TTC549 (cell line): ENCODE measurements at regions not wholly inside any gene's neighbourhood (a gene's known extent, or its start where the extent isn't known, plus 50 kb on each side); places are given as distances from the start of the nearest gene placed in this dataset.
"Not testable (repeated sequence)": the region's sequence is repeated elsewhere in the genome, so short reads cannot be mapped to it uniquely, and the experiment has no call there.

Experiments used
- FAIRE-seq: peaks from 2 replicates; lab custom pipeline; 2012; peaks lifted over from hg19 to GRCh38; lab: Jason Lieb, UNC

DNA sequence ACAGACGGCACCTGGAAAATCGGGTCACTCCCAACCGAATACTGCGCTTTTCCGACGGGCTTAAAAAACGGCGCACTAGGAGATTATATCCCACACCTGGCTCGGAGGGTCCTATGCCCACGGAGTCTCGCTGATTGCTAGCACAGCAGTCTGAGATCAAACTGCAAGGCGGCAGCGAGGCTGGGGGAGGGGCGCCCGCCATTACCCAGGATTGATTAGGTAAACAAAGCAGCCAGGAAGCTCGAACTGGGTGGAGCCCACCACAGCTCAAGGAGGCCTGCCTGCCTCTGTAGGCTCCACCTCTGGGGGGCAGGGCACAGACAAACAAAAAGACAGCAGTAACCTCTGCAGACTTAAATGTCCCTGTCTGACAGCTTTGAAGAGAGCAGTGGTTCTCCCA lies 64.5 kb downstream of the SLC30A10 start:
- FAIRE-seq = not testable (repeated sequence)

DNA sequence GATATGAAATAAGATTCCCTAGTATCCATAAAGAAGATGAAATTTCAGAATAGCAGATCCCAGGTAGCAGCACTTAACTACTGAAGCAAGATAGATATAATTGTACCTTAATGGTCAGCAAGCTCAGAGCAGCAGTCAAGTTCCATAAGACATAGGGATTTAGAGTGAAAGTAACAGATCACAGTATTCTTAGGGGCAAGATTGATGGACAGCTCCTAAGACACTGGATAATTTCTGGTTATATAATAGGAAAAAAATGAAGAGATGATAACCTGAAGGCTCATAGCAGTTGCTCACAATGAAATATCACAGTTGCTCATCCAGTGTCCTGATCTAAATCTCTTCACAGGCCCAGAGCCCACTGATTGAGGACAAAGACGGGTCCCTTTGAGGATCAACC lies 66.0 kb downstream of the SLC30A10 start:
- no peak for FAIRE-seq

DNA sequence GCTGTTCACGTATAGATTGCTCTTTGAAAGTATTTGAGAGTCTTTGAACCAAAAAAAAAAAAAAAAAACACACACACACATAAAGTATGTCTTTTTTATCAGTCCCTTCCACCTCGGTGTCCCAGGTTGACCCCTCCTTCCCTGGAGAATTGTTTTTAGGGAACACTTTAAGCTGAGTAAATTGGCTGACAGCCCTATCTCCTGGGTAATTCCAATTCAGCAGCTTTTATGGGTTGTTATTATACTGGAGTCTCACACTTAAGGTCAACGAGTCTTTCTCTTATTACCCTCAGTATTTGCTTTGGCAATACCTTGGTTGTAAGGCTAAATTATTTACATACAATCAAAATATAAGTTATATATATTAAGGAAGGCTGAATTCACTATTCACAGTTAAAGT lies 69.4 kb downstream of the SLC30A10 start:
- FAIRE-seq = no peak

DNA sequence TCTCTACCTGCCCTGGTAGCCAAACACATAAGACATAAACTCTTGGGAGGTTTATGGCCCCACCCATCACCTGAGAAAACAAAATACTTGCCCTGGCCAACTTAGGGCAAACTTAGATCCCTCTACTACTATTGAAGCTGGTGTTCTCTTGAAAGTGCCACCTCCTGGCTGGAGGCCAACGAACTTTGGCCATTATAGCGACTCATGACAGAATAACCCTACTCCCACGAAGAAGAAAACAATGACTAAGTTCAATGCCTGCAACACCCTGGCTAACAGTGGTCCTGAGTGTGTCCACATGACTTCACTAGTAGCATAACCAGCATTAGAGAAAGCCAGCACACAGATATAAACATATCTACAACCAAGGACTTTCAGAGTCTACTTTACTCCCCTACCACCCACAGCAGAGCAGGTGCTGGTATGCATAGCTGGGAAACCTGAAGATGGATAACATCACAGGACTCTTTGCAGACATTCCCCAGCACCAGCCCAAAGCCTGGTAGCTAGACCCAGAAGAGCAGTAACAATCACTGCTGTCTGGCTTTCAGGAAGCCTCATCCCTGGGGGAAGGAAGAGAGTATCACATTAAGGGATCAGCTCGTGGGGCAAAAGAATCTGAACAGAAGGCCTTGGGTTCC lies 81.0 kb downstream of the SLC30A10 start:
- FAIRE-seq = no peak

DNA sequence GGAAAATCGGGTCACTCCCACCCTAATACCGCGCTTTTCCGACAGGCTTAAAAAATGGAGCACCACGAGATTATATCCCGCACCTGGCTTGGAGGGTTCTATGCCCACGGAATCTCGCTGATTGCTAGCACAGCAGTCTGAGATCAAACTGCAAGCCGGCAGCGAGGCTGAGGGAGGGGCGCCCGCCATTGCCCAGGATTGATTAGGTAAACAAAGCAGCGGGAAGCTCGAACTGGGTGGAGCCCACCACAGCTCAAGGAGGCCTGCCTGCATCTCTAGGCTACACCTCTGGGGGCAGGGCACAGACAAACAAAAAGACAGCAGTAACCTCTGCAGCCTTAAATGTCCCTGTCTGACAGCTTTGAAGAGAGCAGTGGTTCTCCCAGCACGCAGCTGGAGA lies 88.8 kb downstream of the SLC30A10 start:
- FAIRE-seq = not testable (repeated sequence)

DNA sequence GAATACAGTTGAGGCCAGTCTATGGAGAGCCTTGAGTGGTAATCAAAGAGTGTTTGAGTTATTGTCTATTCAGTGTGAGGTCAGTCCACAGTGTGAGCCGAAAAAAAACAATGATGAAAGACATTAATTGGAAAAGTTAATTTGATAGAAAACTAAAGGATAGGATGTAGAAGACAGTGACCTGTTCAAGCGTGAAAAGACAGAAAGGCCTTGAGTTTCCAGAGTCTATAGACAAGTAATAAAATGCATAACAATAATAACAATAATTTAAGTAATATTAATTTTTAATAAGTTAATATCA lies 90.4 kb downstream of the SLC30A10 start:
- FAIRE-seq = no peak

DNA sequence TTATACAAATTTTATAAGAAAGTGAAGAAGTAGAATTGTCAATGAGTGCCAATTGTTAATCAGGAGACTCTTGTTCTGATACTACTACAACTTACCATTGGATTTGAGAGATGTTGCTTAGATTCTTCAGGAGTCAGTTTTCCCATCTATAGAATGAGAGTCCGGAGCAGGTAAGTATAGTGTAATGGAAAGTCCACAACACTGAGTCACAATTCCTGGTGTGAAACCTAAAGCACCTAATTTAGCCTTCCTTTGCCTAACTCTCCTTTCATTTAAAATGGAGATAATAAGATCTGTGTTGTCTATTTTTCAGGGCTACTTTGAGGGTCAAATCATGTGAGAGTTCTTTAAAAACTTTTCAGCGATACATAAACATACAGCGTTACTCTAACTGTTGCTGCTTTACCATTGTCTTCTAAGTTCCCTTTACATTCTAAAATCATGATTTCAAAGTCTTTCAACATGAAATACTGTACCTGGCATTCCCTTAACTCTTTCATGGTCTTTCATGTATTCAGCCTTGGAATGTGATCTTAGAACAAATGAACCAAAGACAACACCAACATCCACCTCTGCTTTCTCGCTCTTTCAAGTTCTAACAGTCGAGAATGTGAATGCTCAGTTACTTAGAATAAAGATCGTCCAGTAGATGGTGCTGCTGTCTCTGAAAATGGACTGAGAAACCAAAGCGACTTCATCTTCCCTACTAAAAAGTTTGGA lies 90.9 kb downstream of the SLC30A10 start:
- peak; percentile 96 for FAIRE-seq

DNA sequence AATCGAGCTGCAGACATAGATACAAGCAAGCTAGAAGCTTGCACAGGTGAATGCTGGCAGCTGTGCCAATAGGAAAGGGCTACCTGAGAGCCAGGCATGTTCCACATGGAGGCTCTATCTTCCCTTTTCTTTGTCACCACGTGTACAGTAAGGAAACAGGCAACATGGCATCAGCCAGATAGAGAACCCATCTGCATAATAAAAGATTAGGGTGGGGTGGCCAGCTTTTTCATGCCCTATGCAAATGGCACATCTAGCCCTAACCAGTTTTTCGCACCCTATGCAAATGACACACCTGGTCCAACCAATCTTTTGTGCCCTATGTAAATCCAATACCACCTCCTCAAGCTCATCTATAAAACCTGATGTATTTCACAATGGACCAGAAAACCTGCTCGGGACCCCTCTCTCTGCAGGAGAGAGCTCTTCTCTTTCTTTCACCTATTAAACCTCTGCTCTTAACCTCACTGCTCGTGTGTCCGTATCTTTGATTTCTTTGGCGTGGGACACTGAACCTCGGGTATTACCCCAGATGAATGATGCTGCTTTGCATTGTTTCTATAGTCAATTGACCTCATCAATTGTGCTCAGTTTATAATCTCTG lies 93.9 kb downstream of the SLC30A10 start:
- no peak for FAIRE-seq

DNA sequence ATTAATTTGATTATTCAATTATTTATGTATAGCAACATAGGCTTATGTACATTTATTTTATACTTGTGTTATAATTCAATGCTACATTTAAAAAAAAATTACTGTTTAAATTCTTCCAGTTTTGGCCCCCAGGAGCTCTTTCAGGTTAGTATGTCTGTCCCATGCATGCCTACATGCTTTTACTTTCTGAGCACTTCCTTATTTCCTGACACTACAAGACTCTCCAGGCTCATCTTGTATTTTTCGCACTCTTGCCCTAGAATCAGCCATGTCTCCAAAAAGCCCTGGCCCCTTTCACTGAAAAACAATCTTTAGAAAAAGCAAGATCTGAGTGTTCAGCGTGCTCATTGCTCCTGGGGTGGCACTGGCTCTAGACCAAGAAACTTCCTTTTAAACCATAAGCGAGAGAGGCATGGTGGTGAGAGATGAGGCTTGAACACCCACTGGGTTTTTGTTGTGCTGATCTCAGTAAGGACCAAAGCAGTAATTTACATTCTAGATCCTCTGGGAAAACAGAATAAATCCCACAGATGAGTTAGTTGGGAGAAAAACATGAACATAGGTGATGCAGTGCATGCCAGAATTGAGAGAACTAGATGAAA lies 95.0 kb downstream of the SLC30A10 start:
- no peak for FAIRE-seq

DNA sequence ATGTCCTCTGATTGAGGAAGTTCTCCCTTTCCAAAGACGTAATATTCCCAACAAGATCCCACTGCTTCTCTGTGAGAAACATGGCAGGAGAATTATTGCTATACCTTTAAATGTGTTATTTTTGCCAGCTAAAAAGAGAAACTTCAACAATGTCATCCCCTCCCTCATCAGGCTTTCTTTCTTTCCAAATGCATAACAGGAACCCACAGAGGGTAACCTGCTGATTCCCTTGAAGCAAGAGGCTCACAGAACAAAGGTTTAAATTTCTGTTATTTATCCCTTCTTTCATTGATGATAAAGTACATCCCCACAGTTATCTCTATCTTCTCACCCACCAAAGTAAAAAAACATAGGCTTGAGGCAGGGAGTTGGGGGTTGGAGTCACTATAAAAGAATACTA lies 102.1 kb downstream of the SLC30A10 start:
- FAIRE-seq = no peak

DNA sequence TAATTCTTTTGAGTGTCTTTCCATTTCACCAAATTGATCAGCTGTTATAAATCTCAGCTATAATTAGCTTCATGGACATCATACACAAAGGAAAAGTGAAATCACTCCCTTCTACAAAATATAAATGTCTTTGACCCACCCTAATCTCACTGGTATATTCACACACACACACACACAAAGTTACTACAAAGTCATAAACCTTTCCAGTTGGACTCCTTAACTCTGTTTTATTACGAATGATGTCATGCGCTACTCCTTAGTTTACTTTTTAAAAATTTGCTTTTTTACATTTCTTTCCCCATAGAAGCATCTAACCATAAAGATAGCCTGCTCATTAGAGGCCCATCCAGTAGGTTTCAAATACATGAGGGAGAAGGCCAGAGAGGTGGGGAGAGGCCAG lies 103.0 kb downstream of the SLC30A10 start:
- no peak for FAIRE-seq

DNA sequence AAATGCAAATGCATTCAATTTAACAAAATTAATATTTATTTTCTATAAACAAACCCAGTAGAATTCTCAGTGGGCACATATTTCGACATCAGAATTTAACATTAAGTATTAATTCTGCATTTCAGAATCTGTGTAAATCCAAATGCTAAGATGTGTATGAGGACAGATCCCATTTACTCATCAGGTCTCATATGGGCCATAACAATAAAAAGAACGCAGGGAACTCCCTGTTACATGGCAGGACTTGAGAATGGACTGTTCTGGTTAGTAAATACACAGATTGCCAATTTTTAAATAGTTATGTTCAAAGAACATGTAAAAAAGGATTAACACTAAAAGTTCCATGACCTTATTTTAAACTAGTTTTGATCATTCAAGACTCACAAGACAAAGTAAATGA lies 104.0 kb downstream of the SLC30A10 start:
- FAIRE-seq = no peak

DNA sequence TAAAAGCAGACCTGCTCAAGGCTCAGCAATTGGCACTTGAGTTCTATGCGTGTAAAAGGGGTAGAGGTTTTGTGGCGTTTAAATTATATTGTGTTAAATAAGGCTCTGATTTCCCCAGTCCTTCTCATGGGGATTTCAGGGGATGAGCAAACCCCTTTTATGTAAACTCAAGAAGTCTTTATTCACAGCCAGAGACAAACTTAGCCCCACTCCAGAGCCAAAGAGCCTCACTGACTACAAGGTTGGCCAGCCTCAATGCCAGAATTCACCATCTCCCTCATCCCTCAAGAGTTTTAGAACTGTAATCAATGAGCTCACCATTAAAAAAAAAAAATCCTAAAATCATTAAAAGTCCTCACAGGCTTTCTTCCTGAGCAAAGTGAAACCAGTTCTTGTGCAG lies 107.8 kb downstream of the SLC30A10 start:
- FAIRE-seq = no peak

DNA sequence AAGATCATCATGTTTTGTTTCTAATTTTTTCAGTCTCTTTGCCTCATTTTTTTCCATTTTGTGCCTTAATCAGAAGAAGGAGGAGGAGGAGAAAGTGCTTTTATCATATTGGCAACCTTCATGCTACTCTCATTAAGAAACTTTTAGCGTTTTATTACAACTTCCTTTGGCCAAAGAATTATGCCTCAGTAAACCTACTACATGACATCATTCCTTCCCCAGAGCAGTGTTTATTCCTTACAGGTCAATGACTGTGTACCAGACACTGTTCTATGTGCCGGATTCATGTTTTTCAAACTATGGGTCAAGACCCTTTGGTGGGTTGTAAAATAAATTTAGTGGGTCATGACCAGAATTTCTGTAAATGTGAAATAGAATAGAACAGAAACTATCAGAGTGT lies 110.4 kb downstream of the SLC30A10 start:
- FAIRE-seq = no peak

DNA sequence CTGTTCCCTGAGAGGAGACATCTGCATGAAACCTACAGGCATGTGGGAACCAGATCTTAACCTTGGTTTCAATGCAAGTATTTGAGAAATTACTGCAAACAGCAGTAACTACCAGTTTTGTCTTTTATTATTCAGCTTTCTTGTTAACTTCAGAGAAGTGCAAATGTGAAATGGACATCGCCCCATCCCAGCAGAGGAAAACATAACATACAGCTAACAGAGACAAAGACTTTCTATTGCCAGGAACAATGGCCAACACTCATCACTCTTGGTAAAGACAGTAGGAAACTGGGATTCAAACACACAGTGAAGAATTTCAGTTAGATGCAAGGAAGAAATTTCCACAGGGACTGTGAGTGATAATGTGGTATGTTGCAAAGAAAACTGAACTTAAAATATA lies 115.1 kb downstream of the SLC30A10 start:
- FAIRE-seq = no peak

DNA sequence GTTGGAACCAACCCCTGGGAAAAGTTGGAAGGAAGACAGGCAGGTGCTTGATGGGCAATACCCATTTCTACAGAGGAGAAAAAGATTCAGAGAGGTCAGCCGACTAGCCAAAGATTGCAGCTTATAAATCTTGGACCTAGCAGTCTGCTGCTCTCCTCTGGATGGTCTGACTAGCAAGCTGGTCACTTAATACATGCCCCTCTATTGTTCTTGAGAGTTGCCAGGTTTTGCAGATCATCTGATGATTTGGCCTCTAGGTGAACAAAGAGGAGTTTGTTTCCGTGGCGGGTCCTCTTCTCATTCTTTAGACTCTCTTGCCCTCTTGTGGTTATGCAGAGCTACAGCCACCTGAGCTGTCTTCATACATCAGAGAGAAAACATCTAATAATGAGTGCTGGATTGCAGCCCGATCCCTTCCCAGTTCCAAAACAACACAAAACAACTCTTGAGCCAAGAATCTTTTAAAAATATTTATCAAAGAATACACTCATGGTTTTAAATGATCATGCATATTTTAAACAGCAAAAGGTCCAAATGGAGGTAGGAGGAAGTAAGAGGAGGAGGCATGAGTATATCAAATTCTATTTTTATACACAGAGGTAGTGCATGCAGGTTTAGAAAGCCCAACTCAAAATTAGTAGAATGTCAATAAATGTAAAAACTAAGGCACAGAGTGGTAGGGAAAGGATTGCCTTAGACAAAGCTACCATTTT lies 115.7 kb downstream of the SLC30A10 start:
- peak; percentile 77 for FAIRE-seq

DNA sequence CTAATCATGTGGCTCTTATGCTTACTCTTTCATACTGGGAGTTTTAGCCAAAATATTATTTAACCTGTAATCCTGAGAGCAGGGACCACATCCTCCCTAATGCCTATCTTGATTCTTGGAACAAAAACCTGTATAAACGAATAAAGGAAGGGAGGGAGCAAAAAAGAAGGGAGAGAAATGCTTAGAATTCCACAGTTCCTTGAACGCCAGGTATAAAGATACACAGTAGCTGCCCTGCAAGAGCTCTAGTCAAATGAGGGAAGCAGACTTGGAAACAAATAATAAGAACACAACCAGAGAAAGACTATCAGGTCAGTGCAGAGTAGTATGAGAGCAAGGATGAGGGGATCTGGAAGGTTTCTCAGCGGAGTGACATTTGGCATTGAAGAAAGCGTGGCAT lies 116.3 kb downstream of the SLC30A10 start:
- no peak for FAIRE-seq

DNA sequence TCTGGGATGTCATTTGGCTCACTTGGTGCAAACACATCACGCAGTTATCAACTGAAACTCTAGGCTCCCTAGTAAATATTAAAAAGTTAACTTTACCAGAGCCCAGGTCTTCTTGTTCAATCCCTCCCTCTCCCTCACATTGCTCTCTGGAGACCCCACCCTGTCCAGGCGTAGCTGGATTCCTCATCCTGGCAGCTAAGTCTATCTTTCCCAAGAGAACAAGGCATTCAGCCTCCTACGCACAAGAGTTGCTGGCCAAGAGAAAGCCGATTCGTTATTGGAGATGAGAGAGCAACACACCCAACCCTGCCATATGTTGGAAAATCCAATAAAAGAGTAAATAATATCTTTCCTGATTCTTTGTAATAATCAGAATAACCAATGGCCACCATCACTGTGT lies 117.9 kb downstream of the SLC30A10 start:
- no peak for FAIRE-seq

DNA sequence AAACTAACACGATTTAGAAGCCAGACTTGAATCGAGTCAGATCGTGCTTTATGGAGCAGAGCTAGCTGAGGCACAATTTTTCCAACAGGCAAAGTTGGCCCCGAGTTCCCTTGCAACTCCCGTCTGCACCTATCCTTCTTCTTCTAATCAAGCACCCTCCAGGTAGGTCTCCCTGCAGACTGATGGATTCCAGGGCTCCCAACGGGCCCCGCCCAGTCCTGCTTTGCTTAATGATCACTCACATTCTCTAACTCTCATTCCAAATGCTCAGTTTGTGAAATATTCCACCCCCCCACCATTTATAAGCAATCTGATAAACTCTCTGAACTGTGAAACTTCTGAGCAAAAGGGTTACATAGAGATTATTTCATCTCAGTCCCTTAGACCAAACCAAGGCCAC lies 119.6 kb downstream of the SLC30A10 start:
- FAIRE-seq = no peak

DNA sequence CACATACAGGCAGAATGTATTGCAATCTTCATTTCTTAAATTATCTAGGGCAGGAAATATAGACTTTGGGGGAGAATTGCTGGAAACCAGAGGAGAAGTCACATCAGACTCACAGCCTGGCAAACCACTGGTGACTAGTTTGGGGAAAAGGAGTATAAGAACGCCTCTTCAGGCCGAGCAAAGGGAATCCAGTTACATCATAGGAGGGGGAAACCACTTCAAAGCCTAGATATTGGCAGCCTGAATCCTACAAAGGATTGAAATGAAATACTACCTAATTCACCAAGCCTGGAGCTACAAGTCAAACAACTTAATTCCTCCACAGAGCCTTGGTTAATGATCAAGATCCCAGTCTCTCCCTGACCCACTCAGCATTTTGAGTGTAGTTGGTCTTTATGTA lies 121.7 kb downstream of the SLC30A10 start:
- FAIRE-seq = no peak

DNA sequence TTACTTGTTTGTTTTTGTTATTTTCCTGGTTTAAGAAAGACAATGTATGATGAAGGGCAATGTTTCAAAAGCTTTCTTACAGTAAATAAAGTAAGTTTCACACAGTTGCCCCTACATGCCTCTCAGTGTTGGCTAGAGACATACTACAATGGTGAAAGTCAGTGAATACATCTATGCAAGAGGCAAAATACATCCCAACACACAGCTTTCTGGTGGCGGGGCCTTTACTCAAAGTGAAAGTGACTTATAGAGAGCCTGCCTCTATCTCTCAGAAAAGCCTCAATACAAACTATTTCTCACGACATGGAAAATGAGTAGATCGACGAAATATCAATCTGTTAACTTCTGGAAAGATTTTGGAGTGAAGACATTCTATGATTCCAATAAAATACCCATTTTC lies 122.3 kb downstream of the SLC30A10 start:
- no peak for FAIRE-seq

DNA sequence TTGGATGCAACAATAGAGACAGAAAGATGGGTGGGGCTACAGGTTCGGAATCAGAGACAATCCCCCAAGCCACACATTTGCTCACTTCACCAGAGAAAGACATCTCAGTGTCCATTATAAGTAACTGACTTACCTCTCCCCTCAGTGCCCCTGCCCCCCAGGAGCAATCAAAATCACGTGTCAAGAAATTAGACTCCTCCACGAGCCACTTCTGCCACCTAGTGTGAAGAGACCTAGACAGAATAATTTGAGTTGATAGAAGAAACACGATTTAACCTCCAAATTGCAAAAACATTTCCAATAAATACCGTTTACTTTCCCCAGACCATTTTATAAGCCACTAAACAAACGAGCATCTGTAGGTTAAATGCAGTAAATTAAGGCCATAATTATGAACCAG lies 123.2 kb downstream of the SLC30A10 start:
- FAIRE-seq = no peak
